Panc1 (cell line): ENCODE measurements at regions not wholly inside any gene's neighbourhood (a gene's known extent, or its start where the extent isn't known, plus 50 kb on each side); places are given as distances from the start of the nearest gene placed in this dataset.

Source experiments
- ATAC-seq: fragments of 200-7000 bp; cut with Tn5 transposase; 2 replicates; pipeline ENCODE4 v1.9.1; 2020; ENCODE audit warnings: mild to moderate bottlenecking, moderate library complexity
- BruUV-seq: library from RNA; stranded (reverse); fragments of 400-500 nt; replicated peaks from 2 replicates; lab custom pipeline; 2021; lab: Mats Ljungman, UMichigan
- CTCF ChIA-PET: fragments of 300-600 bp; sonication (Branson Sonifier 250); formaldehyde crosslinking; loops from one replicate; lab custom pipeline; 2022; ENCODE audit warnings: antibody characterized with exemption; lab: Charles Lee
- POLR2A ChIA-PET: fragments of 300-600 bp; sonication (Branson Sonifier 250); formaldehyde crosslinking; loops from one replicate; lab custom pipeline; 2022; ENCODE audit warnings: antibody characterized with exemption; lab: Charles Lee
- DNase-seq: peaks from one replicate; pipeline ENCODE4 v3.0.0-alpha.2; 2010; ENCODE audit warnings: low read depth, low spot score
- H3K27ac ChIP-seq: 2 replicates; pipeline ENCODE4 v1.5.1; 2011; ENCODE audit warnings: mild to moderate bottlenecking, low read length, inconsistent platforms
- H3K27me3 ChIP-seq: fragments of 200-500 bp; sonication (Bioruptor generic); 2 replicates; pipeline ENCODE4 v1.6.0; 2014; ENCODE audit warnings: low read length, inconsistent platforms; ENCODE audit not compliant: control insufficient read depth, insufficient read depth
- H3K36me3 ChIP-seq: fragments of 200-500 bp; sonication (Bioruptor generic); 2 replicates; pipeline ENCODE4 v1.5.1; 2014; ENCODE audit warnings: inconsistent platforms, mild to moderate bottlenecking, low read length, moderate library complexity; ENCODE audit not compliant: control insufficient read depth, insufficient read depth
- H3K4me1 ChIP-seq: 2 replicates; pipeline ENCODE4 v1.5.1; 2011; ENCODE audit warnings: inconsistent platforms, mild to moderate bottlenecking, low read length, moderate library complexity; ENCODE audit not compliant: control insufficient read depth, insufficient read depth
- H3K4me3 ChIP-seq, 2 experiments: 2 replicates each; pipeline ENCODE4 v1.5.1; 2011 to 2012; ENCODE audit warnings: low read depth in 2 of 2, low read length in 2 of 2, mild to moderate bottlenecking in 2 of 2, inconsistent platforms in 1 of 2, moderate library complexity in 1 of 2
- H3K9me3 ChIP-seq: fragments of 200-500 bp; sonication (Bioruptor generic); 2 replicates; pipeline ENCODE4 v1.5.1; 2014; ENCODE audit warnings: low read depth, mild to moderate bottlenecking, inconsistent platforms, low read length, moderate library complexity; ENCODE audit not compliant: control insufficient read depth, insufficient read depth
- CTCF ChIP-seq: fragments of 450-650 bp; IDR thresholded peaks from 2 replicates; pipeline ENCODE4 v1.5.1; 2017; ENCODE audit warnings: mild to moderate bottlenecking
- POLR2AphosphoS5 ChIP-seq: IDR thresholded peaks from 2 replicates; pipeline ENCODE4 v1.6.1; 2012; ENCODE audit warnings: mild to moderate bottlenecking, low read depth, low read length, moderate library complexity
- REST ChIP-seq, 2 experiments: IDR thresholded peaks; 2 replicates each; pipeline ENCODE4 v1.6.1; 2011 to 2012; ENCODE audit warnings: low read depth in 2 of 2, control low read depth in 1 of 2, low read length in 1 of 2, mild to moderate bottlenecking in 1 of 2, moderate library complexity in 1 of 2; ENCODE audit not compliant: insufficient read depth in 1 of 2
- SIN3A ChIP-seq: IDR thresholded peaks from 2 replicates; pipeline ENCODE4 v1.6.1; 2012; ENCODE audit warnings: low read depth, mild to moderate bottlenecking, low read length, moderate library complexity, borderline replicate concordance; ENCODE audit not compliant: insufficient read depth
- TCF7L2 ChIP-seq: IDR thresholded peaks from 2 replicates; pipeline ENCODE4 v1.6.1; 2011; ENCODE audit warnings: mild to moderate bottlenecking, low read depth, low read length, inconsistent platforms
- in situ Hi-C: cut with HindIII; loops from 2 replicates; pipeline ENCODE4 v1.10.0; 2016; ENCODE audit warnings: low sequenced_read_pairs, low pct_unique_long_range_greater_than_20kb
- intact Hi-C: fragments of 100-400 bp; cut with micrococcal nuclease; formaldehyde crosslinking; loops from one replicate; pipeline ENCODE4 v1.10.0; 2022; ENCODE audit not compliant: unreplicated experiment

- no peak for DNase-seq
- Histone ChIP-seq H3K4me3 (no peak overlapping the region), H3K4me1 (0 out of 2 replicates have a peak, but pooled peaks cover 3% of the 10 kb centered on the region), H3K9me3 (no peaks in the 10 kb centered on the region), H3K27ac (no peak overlapping the region), H3K27me3 (peaks cover 24% of the 10 kb centered on the region; the same call in 1 of the 2 replicates), H3K36me3 (no peaks in the 10 kb centered on the region)
- CTCF ChIA-PET, result no interaction called here
- intact Hi-C loops (no loop called here), in situ Hi-C loops (no loop called here)
- ATAC-seq, result no peak
- POLR2A ChIA-PET, result no interaction called here
- no TSS peak for BruUV-seq
- no peak for TF ChIP-seq REST (IDR thresholded peaks at IDR 0.05; ENCODE audit: insufficient read depth in 1 of 2, low read depth in 2 of 2, low read length in 1 of 2)
- no peak for TF ChIP-seq POLR2AphosphoS5
- TF ChIP-seq CTCF, result no peak
- no peak for TF ChIP-seq SIN3A
- no peak for TF ChIP-seq TCF7L2
Measured at GRCh38 chr18:78906066-78906465, 73.6 kb upstream of the SALL3 start.

GRCh38 chr18:78908462-78909260, 71.0 kb upstream of the SALL3 start:
- Histone ChIP-seq H3K4me1 (0 out of 2 replicates have a peak, but pooled peaks cover 3% of the 10 kb centered on the region), H3K4me3 (no peak overlapping the region), H3K9me3 (no peaks in the 10 kb centered on the region), H3K27ac (no peak overlapping the region), H3K36me3 (no peaks in the 10 kb centered on the region), H3K27me3 (peaks cover 17% of the 10 kb centered on the region; the same call in 1 of the 2 replicates)
- DNase-seq (no peak), ATAC-seq (no peak)
- intact Hi-C loops (no loop called here), in situ Hi-C loops (no loop called here)
- CTCF ChIA-PET, result interaction anchor here (0.7 kb wide), 1 partner anchor 77 kb away, joined by 3 read pairs; no protein-coding TSS in a partner anchor
- POLR2A ChIA-PET, result no interaction called here
- TF ChIP-seq POLR2AphosphoS5 (no peak), SIN3A (no peak), REST (IDR thresholded peaks at IDR 0.05; ENCODE audit: insufficient read depth in 1 of 2, low read depth in 2 of 2, low read length in 1 of 2) (no peak), CTCF (no peak), TCF7L2 (no peak)
- BruUV-seq, result no TSS peak
